ENCODE measurements at regions not wholly inside any gene's neighbourhood (a gene's known extent, or its start where the extent isn't known, plus 50 kb on each side); places are given as distances from the start of the nearest gene placed in this dataset.
"Not testable (repeated sequence)": the region's sequence is repeated elsewhere in the genome, so short reads cannot be mapped to it uniquely, and the experiment has no call there.

DNA sequence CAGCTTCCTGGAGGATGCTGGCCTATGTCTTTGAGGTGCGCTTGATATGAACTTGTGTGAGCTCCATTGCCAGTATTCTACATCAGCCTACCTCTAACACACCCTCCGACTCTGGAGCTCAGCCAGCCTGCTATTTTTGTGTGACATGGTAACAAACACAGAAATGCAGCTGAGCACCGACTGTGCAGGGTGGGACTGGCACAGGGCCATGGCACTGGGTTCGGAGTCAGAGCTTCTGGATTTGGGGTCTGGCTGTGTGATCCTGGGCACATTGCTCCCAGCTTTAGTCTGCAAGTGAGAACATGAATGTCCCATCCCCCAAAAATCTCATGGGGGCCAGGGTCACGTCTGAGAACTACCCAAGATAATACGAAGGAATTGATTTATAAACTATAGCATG lies 257.2 kb upstream of the CTBP2 start:
- intact Hi-C loops (cut with DNase I): no loop called here

DNA sequence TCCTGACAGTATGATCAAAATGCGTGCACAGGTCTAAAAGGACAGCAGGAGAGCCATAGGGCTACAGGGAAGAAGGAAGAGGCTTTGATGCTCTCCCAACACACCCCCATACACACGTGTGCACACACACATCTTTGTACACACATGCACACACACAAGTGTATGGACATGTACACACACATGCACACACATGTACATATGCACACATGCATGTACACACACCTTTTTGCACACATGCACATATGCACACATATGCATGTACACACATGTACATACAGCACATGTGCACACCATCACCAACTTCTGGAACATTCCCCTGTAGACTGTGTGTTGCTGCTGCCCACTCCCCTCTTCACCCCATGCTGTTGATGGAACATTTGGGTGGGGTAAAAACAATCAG lies 255.6 kb upstream of the CTBP2 start:
- intact Hi-C loops (cut with DNase I): no loop called here
- DNase-seq (ENCODE audit: low spot score): no peak

More for the DNA sequence above, 257.2 kb upstream of the CTBP2 start:
- DNase-seq (ENCODE audit: low spot score): no peak

DNA sequence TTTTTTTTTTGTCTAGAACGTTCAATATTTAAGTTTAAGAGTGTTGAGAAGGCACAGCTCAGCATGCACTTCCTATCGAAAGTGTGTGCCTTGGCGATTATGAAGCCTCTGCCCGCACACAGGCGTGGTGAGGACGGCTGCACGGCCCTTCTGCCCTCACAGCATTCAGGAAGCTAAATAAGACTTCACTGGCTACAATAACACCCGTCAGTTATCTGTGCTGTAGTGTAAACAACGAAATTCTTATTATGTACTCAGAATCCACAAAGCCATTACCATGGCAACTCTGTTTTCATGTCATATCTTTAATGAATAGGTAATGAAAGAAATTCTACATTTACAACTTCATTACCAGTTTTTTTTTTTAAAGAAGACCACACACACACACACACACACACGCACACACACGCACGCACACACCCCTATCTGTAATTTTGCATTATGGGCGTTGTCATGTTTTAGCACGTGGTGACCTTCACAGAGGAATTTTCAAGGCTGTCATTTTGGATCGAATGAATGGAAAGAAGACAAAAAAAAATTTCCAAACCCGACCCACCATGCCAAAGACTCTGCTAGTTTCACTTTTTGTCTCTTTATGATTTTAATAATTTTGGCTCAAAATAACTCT lies 254.8 kb upstream of the CTBP2 start:
- intact Hi-C loops (cut with DNase I): no loop called here
- DNase-seq (ENCODE audit: low spot score): no peak

DNA sequence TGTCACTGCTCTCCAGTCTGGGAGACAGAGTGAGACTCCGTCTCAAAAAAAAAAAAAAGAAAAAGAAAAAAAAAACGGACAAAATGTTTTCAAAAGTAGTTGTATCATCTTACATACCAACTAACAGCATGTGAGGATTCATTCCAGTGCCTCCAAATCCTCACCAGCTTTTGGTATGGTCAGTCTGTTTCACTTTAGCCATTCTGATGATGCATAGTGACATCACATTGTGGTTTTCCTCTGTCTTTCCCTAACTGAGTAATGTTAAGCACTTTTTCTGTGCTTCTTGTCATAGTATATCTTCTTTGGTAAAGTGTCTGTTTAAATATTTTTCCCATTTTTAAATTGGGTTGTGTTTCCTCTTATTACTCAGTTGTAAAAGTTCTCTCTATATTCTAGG lies 251.4 kb upstream of the CTBP2 start:
- intact Hi-C loops (cut with DNase I): no loop called here
- DNase-seq (ENCODE audit: low spot score): no peak

DNA sequence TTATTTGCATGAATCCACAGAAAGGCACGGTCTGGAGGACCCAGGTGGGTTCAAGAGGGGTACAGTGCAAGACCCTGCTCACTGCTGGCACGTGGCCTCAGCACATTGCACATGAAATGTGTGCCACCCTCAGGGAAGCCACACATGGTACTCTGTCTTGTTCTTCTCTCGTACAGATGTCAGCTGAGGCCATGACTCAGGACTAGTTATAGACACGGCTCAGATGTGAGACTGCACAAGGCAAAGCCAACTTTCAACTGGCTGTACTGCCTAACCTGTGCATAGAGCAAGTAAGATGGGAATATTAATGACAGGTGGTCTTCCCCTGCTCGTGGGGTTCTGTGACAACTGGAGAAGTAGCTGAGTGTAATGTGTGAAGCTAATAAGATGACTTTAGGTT lies 249.4 kb upstream of the CTBP2 start:
- intact Hi-C loops (cut with DNase I): no loop called here
- no peak for DNase-seq (ENCODE audit: low spot score)

DNA sequence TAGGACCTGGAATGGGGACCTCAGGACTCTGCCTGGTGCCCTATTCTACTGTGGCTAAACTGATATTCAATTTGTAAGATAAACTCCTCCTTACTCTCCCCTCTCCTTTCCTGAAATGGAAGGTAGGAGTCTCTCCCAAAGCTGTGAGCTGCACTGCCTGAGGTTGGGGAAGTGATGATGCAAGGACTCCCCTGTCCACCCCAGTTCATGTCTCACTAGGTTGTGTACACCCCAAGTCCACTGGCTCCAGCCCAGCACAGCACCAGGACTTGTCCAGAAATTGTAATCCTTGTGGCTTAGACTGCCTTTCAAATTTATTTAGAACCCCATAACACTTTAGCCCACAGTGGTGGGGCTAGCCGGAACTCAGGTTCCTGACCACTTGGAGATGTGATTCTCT lies 247.2 kb upstream of the CTBP2 start:
- DNase-seq (ENCODE audit: low spot score): no peak
- intact Hi-C loops (cut with DNase I): no loop called here

DNA sequence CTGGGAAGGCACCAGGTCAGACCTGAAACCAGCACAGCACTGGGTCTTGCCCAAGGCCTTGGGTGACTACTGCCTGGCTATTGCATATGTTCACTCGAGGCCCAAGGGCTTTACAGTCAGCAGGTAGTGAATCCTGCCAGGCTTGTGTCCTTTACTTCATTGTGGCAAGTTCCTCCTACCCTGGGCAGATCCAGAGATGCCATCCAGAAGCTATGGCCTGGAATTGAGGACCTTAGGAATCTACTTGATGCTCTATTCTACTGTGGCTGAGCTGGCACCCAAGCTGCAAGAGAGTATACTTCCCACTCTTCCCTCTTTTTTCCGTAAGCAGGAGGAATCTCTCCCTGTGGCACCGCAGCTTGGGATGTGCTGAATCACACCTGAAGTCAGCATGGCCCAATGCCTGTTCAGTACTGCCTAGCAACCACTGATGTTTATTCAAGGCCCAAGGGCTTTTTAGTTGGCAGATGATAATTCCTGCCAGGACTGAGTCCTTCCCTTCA lies 246.7 kb upstream of the CTBP2 start:
- intact Hi-C loops (cut with DNase I): no loop called here
- DNase-seq (ENCODE audit: low spot score): no peak

DNA sequence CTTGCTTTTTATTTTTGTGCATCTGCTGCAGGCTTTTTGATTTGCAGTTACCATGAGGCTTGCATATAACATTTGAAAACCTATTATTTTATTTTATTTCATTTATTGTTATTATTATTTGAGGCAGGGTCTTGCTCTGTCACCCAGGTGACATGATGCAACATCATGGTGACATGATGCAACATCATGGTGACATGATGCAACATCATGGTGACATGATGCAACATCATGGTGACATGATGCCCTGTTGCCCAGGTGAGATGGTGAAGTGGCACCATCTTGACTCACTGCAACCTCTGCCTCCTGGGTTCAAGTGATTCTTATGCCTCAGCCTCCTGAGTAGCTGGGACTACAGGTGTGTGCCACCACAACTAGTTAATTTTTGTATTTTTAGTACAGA lies 244.5 kb upstream of the CTBP2 start:
- intact Hi-C loops (cut with DNase I); DNase-seq (ENCODE audit: low spot score): not testable (repeated sequence)

DNA sequence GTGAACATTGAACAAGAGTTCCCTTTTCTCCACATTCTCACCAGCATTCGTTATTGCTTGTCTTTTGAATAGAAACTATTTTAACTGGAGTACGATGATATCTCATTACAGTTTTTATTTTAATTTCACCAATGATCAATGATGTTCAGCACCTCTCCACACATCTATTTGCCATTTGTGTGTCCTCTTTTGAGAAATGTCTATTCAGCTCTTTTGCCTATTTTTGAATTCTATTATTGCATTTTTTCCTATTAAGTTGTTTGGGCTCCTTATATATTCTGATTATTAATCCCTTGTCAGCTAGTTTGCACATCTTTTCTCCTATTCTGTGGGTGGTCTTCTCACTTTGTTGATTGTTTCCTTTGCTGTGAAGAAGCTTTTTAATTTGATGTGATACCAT lies 241.1 kb upstream of the CTBP2 start:
- no peak for DNase-seq (ENCODE audit: low spot score)
- intact Hi-C loops (cut with DNase I): no loop called here

DNA sequence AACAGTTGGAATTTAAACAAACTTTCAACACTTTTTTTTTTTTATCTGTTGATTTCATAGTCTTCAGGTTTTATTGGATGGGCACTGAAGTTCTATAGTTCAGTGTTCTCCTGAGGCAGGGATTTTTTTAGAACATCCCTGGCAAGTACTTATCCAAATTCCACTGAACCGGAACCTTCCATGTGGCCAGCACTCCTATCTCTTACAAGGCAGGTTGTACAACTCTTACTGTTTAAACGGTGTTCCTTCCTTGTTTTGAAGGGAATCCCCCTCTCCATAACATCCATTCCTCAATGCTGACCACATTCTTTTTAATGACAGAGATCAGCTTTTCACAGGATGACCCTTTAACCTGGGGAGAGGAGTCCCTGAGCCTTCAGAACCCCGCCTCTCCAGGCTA lies 238.9 kb upstream of the CTBP2 start:
- intact Hi-C loops (cut with DNase I): no loop called here
- no peak for DNase-seq (ENCODE audit: low spot score)

DNA sequence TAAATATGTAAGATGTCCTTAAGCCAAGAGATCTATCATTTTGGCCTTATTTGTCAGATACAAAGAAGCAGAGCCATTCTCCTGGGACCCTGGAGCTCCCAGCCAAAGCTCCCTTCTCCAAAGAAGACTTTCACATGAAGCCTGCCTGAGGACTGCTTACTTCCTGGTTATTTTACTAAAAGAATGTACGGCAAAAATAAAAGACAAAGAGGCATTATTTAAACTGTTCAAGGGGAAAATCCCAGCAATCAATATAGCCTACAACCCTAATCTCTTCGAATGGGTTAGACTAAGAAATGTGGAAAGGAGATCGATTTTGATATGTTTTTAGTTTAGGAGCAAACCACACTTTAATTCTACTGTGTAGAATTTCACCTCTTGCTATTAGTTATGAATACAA lies 237.9 kb upstream of the CTBP2 start:
- DNase-seq (ENCODE audit: low spot score): no peak
- intact Hi-C loops (cut with DNase I): no loop called here

DNA sequence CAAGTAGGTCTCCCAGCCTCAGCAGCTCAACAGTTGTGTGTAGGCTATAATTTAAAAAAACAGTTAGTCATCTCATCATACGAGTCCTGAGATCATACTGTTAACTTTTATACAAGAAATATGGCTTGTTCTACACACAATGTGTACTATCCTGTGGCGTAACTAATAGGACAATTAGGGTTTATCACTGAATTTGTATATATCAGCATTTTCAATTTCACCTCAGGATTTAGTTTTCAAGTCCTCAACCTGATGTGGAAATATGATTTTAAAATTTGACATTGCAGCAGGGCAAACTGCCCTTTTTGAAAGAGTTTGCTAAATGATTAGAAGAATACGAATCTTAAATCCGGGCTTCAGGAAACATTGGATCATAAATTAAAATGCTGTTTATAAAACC lies 237.2 kb upstream of the CTBP2 start:
- no peak for DNase-seq (ENCODE audit: low spot score)
- intact Hi-C loops (cut with DNase I): no loop called here

DNA sequence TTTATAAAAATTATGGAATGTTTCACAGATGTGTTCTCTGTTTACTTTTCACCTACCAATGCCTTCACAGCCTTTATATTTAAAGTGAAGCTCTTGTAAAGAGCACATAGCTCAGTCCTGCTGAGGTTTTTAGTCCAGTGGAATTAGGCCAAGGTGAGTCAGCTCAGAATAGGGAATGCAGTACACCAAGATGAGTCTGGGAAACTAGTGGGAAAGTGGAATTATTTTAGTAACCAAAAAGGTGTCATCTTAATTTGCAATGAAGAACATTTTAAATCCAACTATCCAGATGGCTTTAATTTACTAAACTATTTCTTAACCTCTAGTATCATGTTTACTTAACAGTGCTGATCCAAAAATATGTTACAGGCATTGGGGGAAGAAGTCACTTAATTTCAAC lies 236.3 kb upstream of the CTBP2 start:
- no peak for DNase-seq (ENCODE audit: low spot score)
- intact Hi-C loops (cut with DNase I): no loop called here

DNA sequence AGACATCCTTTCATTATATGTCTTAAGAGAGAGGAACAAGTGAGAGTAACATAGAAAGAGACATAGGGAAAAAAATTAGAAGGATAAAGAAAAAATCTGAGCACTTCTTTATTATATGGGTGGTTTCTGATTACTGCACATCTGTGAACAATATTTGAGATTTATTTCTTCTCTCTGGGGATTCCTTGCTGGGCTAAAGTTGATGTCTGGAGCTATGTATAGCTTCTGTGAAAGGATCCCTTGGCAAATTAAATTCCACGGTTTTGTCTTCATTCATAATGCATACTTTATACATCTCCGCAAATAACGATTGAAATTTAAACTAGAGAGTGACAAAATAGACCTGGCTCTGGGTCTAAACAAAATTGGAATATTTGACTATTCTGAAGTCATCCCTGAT lies 232.2 kb upstream of the CTBP2 start:
- no peak for DNase-seq (ENCODE audit: low spot score)
- intact Hi-C loops (cut with DNase I): no loop called here

DNA sequence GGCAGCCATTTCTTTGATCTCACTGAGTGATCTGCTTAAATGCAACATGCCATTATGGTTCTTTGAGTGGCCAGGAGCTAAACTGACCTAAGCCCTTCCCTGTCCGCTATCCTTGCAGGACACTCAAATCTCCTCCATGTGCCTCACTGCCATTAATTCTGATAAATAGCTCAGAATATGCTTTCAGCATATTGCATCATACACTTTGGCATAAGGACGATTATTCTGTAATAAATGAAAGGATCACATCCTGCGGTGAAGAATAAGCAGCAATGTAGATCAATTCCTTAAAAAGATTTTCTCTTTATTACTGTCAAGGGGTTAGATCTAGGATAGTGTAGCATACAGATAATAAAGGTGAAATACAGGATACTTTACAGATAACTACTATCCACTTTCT lies 231.8 kb upstream of the CTBP2 start:
- intact Hi-C loops (cut with DNase I): no loop called here

DNA sequence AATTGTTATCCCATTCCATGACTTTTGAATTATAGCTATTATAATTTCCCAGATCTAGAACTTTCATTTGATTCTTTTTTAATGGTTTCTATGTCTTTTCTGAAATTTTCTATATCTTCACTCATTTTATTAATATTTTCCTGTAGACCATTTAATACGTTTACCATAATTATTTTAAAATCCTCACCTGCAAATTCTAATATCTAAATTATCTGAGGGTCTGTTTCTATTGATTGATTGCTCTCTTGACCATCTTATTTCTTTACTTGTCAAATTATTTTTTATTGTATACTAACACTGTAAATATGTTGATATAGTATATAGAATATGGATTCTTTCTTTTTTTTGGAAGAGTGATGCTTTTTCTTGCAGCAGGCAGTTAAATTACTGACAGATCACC lies 229.3 kb upstream of the CTBP2 start:
- DNase-seq (ENCODE audit: low spot score): no peak
- intact Hi-C loops (cut with DNase I): no loop called here

More for the DNA sequence above, 231.8 kb upstream of the CTBP2 start:
- DNase-seq (ENCODE audit: low spot score): no peak

DNA sequence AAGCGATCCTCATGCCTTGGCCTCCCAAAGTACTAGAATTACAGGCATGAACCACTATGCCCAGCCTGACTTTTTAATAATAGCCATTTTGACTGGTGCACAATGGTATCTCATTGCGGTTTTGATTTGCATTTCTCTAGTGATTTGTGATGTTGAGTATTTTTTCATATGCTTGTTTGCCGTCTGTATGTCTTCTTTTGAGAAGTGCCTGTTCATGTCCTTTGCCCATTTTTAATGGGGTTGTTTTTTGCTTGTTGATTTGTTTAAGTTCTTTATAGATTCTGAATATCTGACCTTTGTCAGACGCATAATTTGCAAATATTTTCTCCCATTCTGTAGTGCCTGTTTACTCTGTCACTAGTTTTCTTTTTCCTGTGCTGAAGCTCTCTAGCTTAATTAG lies 219.2 kb upstream of the CTBP2 start:
- DNase-seq (ENCODE audit: low spot score): no peak
- intact Hi-C loops (cut with DNase I): no loop called here

DNA sequence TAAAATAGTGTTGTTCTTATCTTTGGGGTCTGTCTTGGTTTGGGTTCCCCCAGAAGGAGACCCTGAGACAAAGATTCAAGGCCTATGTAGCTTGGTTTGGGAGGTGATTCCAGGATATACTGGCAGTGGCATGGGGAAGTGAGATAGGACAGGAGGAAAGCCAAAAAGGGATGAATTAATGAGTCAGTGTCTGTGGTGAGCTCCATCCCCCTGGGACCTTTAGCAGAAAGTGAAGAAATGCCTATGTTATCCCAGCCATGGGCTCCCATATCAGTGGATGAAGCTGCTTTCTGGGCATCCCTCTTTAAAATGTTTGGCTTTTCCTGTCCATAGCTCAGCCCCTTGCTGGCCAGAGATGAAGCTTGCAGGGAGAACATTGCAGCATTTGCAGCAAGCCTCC lies 217.0 kb upstream of the CTBP2 start:
- intact Hi-C loops (cut with DNase I): no loop called here
- DNase-seq (ENCODE audit: low spot score): no peak

DNA sequence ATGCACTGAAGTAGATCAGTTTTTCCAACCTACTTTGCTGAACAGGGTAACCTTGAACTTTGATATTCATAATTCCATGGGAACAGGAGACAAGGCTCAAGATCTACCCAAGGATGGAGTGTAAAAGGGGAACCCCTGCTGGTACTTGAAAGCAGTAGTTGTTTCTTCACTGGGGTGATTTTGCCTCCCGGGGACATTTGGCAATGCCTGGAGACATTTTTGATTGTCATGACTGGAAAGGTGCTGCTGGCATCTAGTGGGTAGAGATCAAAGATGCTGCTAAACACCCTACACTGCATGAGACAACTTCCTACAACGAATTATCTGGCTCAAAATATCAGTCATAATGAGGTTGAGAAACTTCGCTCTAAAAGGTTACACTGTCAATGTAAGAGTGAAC lies 214.8 kb upstream of the CTBP2 start:
- intact Hi-C loops (cut with DNase I): no loop called here
- no peak for DNase-seq (ENCODE audit: low spot score)

DNA sequence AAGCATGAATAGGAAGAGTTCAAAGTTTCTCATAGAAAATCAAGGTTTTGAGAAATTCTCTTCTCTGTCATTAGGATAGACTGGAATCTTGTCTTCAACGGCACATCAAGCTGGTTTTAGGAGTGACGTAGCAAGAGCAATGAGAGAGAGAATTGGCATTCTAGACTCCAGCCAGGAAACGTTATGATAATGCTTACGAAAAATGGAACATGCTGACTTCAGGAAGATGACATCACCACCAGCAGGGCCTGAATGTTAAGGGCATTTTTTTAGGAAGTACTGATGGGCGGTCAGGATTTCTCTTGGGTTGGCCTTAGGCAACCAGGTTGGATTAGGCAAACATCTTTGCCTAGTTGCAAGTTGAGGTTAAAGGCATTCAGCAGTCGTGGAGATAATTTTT lies 213.2 kb upstream of the CTBP2 start:
- DNase-seq (ENCODE audit: low spot score): no peak
- intact Hi-C loops (cut with DNase I): no loop called here

DNA sequence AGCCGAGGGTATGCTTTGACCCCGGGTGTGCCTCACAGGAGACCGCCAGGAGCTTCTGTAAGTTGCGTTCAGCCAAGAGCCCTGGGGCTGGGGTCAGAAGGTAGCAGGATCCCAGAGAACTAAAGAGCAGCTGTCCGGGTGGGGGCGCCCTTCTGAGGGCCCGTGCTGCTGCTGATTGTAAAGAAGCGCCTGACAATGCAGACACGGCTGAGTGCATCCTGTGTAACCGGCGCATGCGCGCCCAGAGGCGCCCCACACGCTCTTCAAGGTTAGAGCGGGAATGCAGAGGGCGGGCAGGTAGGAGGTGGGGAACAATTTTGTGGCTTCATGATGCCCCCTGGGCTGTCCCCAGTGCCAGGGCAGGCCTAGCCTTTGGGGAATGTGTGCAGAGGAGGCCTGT lies 210.2 kb upstream of the CTBP2 start:
- DNase-seq (ENCODE audit: low spot score): no peak
- intact Hi-C loops (cut with DNase I): no loop called here

Measured in cardiac septum (tissue), 1 donor.